ENCODE measurements at regions not wholly inside any gene's neighbourhood (a gene's known extent, or its start where the extent isn't known, plus 50 kb on each side); places are given as distances from the start of the nearest gene placed in this dataset.

- no peak overlapping the region for H3K4me2 ChIP-seq (replicated peaks; ENCODE audit: extremely low read depth, low read length, poor library complexity, severe bottlenecking)
- H3K9me3 ChIP-seq (replicated peaks in 1 of 2; ENCODE audit: control insufficient read depth in 1 of 2, insufficient read depth in 1 of 2, low read length in 2 of 2), result no peaks in the 10 kb centered on the region
- WGBS (ENCODE audit: insufficient coverage), result no CpG with 5 or more reads among the region's 1 CpG
- Mint-ChIP-seq H3K36me3 (no peaks in the 10 kb centered on the region), H3K27me3 (ENCODE audit: low read depth in 3 of 3) (peaks cover under 1 to 11% (median 3%) of the 10 kb centered on the region in 3 donors), H3K4me1 (no peaks in the 10 kb centered on the region), H3K9me3 (peaks cover 0 to 5% (median 2%) of the 10 kb centered on the region in 7 donors), H3K27ac (no peak overlapping the region), H3K4me3 (no peak overlapping the region)
- DNase-seq, result no peak
- H3K4me1 ChIP-seq (ENCODE audit: control insufficient read depth in 1 of 2, insufficient read depth in 2 of 2, low read length in 2 of 2), result no peaks in the 10 kb centered on the region
- H3K27me3 ChIP-seq (ENCODE audit: control insufficient read depth in 2 of 2, insufficient read depth in 2 of 2, low read length in 2 of 2), result peaks cover 0 to 5% of the 10 kb centered on the region in 2 donors
- no peak overlapping the region for H2AFZ ChIP-seq (ENCODE audit: insufficient read depth, low read depth, low read length, poor library complexity, severe bottlenecking)
- no peak for TF ChIP-seq CTCF (IDR thresholded peaks at IDR 0.05)
- H4K20me1 ChIP-seq (ENCODE audit: insufficient read depth, low read length), result no peaks in the 10 kb centered on the region
- H3K4me3 ChIP-seq (replicated peaks in 1 of 3; ENCODE audit: low read depth in 2 of 3, low read length in 3 of 3), result no peak overlapping the region
- no peak overlapping the region for H3K9ac ChIP-seq (ENCODE audit: insufficient read depth, low read length, poor library complexity, severe bottlenecking)
- no peaks in the 10 kb centered on the region for H3K79me2 ChIP-seq (ENCODE audit: insufficient read depth, low read length)
- H3K36me3 ChIP-seq (replicated peaks in 1 of 2; ENCODE audit: control insufficient read depth in 1 of 2, insufficient read depth in 2 of 2, low read length in 2 of 2), result no peaks in the 10 kb centered on the region
- H3K27ac ChIP-seq (ENCODE audit: low read depth in 1 of 2, low read length in 2 of 2), result no peak overlapping the region
- intact Hi-C loops (cut with micrococcal nuclease), result no loop called here
Observed at GRCh38 chr14:56738020-56738419, 72.3 kb downstream of the OTX2 start.

- Histone ChIP-seq H4K20me1 (ENCODE audit: insufficient read depth, low read length) (no peaks in the 10 kb centered on the region), H3K4me2 (replicated peaks; ENCODE audit: extremely low read depth, low read length, poor library complexity, severe bottlenecking) (no peak overlapping the region), H3K27me3 (ENCODE audit: control insufficient read depth in 2 of 2, insufficient read depth in 2 of 2, low read length in 2 of 2) (peaks cover 17 to 24% of the 10 kb centered on the region in 2 donors), H2AFZ (ENCODE audit: insufficient read depth, low read depth, low read length, poor library complexity, severe bottlenecking) (no peak overlapping the region), H3K36me3 (replicated peaks in 1 of 2; ENCODE audit: control insufficient read depth in 1 of 2, insufficient read depth in 2 of 2, low read length in 2 of 2) (no peaks in the 10 kb centered on the region), H3K27ac (ENCODE audit: low read depth in 1 of 2, low read length in 2 of 2) (no peak overlapping the region), H3K4me3 (replicated peaks in 1 of 3; ENCODE audit: low read depth in 2 of 3, low read length in 3 of 3) (no peak overlapping the region), H3K9ac (ENCODE audit: insufficient read depth, low read length, poor library complexity, severe bottlenecking) (no peak overlapping the region), H3K4me1 (ENCODE audit: control insufficient read depth in 1 of 2, insufficient read depth in 2 of 2, low read length in 2 of 2) (no peaks in the 10 kb centered on the region), H3K79me2 (ENCODE audit: insufficient read depth, low read length) (no peaks in the 10 kb centered on the region), H3K9me3 (replicated peaks in 1 of 2; ENCODE audit: control insufficient read depth in 1 of 2, insufficient read depth in 1 of 2, low read length in 2 of 2) (no peaks in the 10 kb centered on the region)
- Mint-ChIP-seq H3K27me3 (ENCODE audit: low read depth in 3 of 3) (peaks cover 17 to 25% (median 21%) of the 10 kb centered on the region in 3 donors), H3K9me3 (peaks cover 0 to 6% (median 3%) of the 10 kb centered on the region in 7 donors), H3K4me1 (no peaks in the 10 kb centered on the region), H3K4me3 (no peak overlapping the region), H3K27ac (no peak overlapping the region), H3K36me3 (no peaks in the 10 kb centered on the region)
- 55% methylated on average over 7 of the region's 7 CpGs for WGBS (ENCODE audit: insufficient coverage)
- TF ChIP-seq CTCF (IDR thresholded peaks at IDR 0.05), result no peak
- no peak for DNase-seq
- intact Hi-C loops (cut with micrococcal nuclease), result no loop called here
Observed at GRCh38 chr14:56733396-56733795, 76.9 kb downstream of the OTX2 start.
